GM18507 (cell line): ENCODE measurements at regions not wholly inside any gene's neighbourhood (a gene's known extent, or its start where the extent isn't known, plus 50 kb on each side); places are given as distances from the start of the nearest gene placed in this dataset.

Experiments used
- DNase-seq: peaks from one replicate; pipeline ENCODE4 v3.0.0; 2011; ENCODE audit warnings: low read depth; ENCODE audit not compliant: insufficient read length; ENCODE audit errors: extremely low spot score
- FAIRE-seq: peaks from 2 replicates; lab custom pipeline; 2011; peaks lifted over from hg19 to GRCh38; lab: Jason Lieb, UNC

DNA sequence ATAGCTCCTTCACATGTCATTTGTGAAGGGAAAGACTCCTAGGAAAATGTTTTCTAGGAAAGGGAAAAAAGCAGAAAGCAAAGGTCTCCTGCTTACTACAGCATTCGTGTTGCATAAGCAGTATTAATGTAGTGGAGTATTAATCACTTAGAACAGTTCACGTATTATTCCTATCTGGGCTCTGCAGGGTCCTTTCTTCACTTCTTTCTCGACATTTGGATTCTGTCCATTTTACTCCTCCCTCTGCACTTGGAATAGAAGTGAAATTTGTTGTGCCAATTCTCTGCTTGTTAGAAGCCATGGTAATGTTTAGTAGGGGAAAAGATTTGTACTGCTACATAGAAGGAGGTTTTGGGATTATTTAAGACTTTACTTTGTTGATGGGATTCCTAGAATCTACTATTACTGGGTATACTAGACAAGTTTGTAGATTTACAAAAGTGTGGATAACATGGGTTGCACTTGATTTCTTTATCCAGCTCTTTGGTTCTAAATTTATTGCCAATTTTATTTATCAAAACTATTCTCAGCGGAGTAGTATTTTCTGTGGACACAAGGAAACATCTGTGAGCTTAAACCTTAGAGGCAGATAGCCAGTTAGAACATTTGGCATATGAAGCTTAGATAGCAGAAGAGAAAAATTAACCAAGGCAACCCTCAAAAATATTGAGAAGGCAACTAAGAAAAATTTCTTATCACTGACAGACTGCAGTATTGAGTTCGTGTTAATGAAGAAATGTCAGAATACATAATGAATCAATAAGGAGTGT is 108.4 kb upstream of the ESR1 start:
- DNase-seq = no peak

DNA sequence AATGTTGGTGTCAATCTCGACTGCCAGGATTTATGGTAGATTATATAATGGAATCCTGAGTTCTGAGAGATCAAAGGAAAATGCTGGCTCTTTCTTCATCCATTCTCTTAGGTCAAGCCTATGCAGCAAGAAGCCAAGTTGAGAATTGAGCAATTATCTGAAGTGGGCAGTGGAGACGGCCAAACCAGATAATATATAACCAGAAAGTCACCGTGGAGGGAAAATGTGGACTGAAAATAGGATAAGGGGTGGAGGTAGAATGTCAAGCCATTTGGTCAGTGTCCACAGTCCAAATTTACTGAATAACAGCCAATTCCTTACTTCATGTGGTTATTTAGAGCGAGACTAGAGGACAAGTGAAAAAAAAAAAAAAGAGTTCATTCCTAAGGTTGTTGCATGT is 107.8 kb upstream of the ESR1 start:
- DNase-seq (no peak), FAIRE-seq (no peak)

More for the DNA sequence above, 108.4 kb upstream of the ESR1 start:
- FAIRE-seq = no peak

DNA sequence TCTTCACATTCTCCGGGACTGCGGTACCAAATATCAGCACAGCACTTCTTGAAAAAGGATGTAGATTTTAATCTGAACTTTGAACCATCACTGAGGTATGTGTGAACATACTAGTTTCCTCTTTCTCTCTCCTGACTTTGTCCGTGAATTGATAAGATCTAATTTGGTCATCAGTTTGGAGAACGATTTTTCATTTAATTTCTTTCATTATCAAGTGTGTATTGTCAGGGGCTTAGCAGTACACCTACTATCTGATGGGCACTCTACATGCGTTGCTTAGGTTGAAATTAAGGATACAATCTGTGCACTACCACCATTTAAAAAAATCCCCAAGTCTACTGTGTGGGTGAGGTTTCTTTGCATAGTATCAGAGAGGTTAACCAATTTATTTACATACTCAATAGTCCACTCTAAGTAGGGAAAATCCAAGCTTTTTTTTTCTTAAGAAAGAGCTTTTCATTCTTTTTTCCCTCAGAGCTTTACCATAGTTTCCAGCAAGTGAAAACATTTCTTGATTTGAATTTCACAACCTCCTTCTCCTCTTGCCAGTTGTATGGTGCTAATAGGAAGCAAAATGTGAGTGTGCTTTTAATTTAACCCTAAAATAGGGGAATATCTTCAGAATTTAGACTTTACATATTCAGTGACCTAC is 105.4 kb upstream of the ESR1 start:
- DNase-seq (no peak), FAIRE-seq (peak; percentile 80)

DNA sequence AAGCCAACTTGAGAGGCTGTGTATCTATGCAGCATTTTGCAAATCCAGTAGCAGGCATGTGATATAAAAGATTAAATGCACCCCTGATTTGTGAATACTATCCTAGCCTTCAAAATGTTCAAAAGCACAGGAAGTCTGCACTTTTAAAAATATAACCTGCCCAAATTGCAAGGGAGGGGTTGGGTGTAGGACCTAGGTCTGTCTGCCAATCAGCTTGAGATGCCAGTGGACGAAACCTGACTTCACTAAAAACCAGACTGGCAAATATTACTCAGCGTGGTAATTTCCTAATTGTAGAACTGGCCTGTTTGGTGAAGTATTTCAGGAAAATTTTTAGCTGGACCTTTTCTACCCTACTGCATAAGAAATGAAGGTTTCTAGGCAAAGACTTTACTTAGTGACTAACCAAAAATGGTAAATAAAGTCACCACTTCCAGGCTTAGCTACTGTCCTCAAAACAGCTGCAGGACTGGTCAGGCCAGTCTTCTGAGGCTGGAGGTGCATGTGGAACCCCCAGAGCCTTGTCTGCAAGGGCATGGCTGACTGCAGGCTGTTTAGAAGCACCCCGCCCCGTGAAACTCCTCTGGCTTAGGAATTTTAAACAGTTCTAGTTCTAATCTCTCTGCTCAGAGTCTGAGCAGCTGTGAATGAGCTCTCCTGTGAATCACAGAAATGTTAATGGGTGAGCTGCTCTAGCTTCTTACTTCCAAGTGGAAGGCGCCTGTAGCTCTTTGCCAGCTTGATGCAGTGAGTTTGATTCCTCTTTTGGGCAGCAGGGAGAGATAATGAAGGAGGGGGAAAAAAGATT is 104.4 kb upstream of the ESR1 start:
- DNase-seq = no peak
- FAIRE-seq = peak; percentile 49

DNA sequence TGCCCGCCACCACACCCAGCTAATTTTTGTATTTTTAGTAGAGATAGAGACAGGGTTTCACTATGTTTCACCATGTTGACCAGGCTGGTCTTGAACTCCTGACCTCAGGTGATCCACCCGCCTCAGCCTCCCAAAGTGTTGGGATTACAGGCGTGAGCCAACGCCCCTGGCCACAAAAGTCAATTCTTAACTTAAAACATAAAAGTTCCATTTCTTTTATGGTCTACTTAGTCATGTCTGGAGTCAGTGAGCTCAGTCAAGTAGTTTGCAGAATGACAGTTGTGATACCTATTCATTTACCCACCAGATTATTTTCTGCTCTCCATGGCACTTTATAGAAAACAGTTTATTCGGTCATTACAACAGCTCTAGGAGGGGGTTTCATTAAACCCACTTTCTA is 103.1 kb upstream of the ESR1 start:
- DNase-seq (no peak), FAIRE-seq (no peak)

DNA sequence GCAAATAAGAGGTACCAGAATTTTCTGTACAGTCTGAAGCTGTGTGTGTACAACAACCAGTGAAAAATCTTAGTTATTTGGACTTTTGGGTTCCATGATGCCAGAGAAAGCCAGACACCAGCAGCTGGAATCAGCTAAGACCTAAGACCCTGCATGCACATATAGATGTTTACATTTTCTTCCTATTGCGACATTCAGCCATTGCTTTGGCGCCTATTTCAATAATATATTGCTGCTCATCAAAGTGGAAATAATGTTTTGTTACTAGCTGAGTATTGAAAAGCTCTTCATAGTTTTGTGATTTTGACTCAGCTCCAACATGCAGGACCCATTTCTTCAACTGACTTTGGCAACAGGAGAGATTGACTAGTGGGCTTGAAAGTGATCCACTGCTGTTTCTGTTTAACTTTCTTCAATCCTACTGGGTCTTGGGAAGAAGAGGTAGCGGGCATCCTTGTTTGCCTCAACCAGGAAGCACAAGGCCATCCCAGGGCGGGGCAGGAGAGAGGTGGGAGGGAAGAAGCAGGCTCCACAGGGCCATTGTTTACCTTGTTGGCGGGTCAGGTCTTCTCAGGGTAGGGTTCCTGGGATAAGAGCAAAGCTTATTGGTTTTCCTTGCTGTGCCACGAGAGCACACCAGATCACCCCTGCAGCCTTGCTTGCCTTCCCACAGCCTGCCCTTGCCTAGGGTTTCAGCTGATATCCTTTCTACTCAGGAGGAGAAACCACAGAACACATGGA is 101.3 kb upstream of the ESR1 start:
- DNase-seq = no peak
- FAIRE-seq = no peak

DNA sequence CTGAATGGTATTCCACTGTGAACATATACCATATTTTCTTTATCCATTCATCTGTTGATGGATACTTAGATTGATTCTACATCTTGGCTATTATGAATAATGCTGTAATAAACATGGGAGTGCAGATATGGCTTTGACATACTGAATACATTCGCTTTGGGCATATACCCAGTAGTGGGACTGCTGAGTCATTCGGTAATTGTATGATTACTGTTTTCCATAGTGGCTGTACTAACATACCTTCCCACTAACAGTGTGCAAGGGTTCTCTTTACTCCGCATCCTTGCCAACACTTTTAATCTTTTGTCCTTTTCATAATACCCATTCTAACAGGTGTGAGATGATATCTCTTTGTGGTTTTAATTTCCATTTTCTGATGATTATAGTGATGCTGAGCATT is 98.2 kb upstream of the ESR1 start:
- DNase-seq = no peak

DNA sequence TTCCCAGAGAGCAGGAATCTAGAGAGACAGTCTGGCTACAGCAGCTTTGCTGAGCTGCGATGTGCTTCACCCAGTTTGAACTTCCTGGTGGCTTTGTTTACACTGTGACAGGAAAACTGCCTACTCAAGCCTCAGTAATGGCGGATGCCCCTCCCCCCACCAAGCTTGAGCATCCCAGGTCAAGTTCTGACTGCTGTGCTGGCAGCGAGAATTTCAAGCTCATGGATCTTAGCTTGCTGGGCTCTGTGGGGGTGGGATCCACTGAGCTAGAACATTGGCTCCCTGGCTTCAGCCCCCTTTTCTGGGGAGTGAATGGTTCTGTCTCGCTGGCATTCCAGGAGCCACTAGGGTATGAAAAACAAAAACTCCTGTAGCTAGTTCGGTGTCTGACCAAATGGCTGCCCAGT is 91.0 kb upstream of the ESR1 start:
- DNase-seq (no peak), FAIRE-seq (no peak)

More for the DNA sequence above, 98.2 kb upstream of the ESR1 start:
- FAIRE-seq = no peak

DNA sequence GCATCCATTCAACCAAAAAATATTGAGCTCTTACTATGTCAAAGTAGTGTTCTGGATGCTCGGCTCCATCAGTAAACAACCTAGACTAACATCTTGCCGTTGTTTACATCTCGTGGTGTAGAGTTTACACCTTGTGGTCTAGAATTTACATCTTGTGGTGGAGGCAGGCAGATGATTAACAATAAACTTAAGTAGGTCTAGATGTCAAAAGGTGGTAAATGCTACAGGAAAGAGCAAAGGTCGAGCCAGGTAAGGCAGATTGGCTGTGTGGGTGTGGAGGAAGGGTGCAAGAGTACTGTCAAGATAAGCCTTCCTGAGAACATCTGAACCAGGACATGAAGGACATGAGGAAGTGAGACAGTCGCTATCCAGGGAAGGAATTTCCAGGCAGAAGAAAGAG is 88.4 kb upstream of the ESR1 start:
- DNase-seq = no peak
- no peak for FAIRE-seq

DNA sequence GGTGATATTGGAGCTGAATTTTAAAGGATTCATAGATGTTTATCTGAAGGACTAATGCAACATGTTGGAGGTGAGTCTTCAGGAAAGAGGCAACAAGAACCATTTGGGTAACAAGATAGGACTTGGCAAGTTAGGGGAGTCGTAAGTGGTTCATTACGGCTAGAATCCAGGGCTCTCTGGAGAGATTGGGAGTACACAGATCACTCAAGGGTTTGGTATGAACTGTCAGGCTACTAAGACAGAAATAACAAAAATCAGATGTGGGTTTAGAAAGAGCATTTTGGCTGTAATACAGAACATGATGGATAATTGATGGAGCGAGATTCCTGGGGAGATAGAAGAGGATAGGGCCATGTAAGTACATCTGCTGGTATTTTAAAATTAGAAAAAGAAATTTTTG is 86.3 kb upstream of the ESR1 start:
- FAIRE-seq (no peak), DNase-seq (no peak)

DNA sequence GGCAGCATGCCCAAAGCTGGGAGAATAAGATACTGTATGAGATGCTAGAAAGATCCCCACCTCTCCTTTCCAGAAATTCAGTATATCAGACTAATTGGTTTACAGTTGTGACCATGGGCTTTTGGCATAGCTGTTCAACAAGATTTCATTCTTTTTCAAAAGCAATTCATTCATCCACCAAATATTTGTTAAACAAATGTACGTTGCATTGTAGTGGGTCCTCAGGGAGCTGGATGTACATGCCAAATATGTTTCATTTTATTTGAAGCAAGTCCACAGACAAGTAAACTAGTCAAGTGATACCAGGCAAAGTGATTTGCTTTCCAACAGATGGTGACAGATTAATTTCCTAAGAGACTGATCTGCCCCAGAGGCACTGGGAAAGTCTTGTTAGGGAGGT is 85.8 kb upstream of the ESR1 start:
- no peak for DNase-seq
- FAIRE-seq = no peak

DNA sequence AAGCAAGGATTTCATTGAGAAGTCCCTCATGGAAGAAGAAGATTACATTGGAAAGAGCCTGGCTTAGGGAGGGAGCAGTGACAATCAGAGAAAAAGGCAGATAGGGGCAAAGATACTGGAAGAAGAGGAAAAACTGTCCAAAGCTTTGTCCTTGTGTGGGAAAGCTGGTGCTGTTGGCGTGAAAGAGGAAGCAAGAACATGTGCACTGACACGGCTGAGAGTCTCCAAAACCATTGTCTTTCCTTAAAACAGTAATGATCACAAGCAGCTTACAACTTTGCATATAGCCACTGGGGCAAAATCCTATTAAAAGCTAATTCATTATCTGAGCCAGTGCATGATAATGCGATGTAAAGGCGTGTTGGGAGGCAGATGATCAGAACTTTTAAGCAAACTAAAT is 85.1 kb upstream of the ESR1 start:
- no peak for DNase-seq

DNA sequence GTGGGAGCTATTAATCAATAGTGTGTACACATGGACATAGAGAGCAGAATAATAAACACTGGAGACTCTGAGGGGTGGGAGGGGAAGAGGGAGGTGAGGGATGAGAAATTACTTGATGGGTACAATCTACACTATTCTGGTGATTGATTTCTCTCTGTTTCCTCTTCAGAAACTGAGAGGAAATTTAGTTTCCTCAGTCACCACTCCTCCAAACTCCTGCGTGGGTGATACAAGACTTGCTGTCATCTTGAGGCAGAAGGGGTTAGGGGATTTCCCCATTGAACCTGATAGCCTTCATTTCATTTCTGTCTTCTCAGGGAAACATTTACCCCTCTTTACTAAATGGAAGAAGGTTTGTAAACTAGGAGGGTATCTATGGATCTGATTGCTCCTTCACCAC is 84.3 kb upstream of the ESR1 start:
- DNase-seq = no peak
- peak; percentile 59 for FAIRE-seq

More for the DNA sequence above, 85.1 kb upstream of the ESR1 start:
- peak; percentile 12 for FAIRE-seq

DNA sequence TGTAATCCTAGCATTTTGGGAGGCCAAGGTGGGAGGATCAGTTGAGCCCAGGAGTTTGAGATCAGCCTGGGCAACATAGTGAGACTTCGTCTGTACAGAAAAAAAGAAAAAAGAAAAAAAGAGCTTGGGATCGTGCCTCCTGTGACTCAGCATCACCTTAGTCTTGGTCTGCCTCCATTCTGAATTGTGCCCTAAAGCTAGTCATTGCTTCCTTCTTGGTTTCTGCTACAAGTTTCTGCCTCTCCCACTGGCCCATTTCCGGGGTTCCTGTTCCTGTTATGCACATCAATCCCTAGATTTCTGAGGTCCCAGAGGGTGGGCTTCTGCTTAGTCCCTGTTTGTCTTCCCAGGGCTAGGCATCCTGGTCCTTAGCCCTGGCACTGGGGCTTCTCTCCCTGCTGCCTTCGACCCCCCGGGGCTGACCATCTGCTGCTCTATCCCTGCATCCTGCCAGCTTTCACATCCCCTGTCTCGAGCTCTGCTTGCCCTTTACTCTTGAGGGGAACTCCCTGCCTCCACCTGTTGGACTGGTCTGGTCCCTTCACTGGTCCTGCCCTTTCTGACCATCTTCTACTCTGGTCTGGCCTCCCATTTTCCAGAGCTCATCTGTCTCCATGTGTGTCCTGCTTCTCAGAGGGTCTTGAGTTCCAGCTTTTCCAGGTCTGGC is 77.5 kb upstream of the ESR1 start:
- DNase-seq (no peak), FAIRE-seq (no peak)

DNA sequence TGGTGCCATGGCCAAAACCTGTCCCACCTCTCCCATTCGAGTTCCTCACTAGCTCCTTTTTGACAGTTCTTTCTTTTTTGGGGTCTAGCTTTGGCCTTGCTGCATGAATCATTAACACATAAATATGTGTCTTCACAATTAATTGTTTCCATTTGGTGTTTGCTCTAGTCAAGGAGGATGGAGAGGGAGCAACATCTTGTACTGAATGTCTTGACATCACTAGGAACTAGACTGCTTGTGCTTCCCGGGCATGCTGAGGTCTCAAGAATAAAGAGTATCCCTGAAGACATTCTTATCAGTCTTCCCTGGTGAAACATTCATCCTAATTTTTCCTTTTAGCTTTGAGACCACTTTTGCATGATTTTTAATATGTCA is 77.0 kb upstream of the ESR1 start:
- FAIRE-seq = no peak
- no peak for DNase-seq

DNA sequence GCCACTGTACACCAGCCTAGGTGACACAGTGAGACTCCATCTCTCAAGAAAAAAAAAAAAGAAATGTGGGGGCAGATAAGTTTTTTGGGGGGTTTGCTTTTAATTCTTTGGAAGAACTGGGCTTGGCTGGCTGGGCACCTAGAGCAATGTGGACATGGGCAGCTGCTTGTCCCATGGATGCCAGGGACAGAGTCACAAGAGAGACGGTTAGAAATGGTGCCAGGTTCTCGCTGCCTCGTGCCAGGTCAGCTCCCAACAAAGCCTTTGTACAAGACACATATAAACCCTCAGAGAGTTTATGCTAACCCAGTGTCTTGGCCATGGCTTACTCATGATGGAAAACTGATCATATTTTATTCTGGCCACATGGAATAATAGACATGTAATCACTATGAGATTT is 76.2 kb upstream of the ESR1 start:
- FAIRE-seq = no peak

DNA sequence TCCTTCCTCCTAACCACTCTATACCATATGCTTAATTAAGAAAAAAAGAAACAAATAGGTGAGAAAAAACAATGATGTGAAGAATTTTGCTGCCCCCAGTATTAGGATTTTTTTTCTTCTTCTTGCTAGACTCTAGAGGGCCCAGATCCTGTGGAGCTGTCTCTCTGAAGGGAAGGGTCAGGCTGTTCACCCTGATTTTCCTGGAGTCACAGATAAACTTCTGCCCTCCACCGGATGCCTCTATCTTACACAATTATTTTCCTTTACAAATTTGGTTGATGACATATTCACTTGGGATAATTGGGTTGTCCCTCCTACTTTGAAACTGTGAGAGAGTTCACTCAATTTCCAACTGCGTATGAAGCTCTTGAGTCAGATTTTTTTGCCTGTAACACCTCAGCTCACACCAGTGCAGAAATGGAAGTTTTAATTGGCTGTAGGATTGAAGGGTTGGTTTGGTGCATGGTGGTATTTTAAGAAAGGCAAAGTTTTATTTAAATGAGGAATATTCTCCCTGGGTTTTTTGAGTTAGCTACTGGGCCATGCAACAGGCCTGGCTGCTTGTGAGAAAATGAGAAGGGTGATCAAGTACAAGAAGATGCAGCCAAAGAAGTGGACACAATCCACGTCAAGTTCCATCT is 73.7 kb upstream of the ESR1 start:
- DNase-seq = no peak

More for the DNA sequence above, 76.2 kb upstream of the ESR1 start:
- no peak for DNase-seq

DNA sequence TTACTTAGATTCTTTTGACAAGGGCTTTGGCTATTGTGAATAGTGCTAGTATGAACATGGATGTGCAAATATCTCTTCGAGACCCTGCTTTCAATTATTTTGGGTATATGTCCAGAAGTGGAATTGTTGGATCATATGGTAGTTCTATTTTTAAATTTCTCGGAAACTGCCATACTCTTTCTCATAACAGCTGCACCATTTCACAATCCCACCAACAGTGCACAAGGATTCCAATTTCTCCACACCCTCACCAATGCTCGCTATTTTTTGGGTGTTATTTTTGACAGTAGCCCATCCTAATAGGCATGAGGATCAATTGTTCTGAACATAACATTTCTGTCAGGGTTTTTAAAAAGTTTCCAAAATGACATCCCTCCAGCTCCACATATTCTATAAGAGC is 69.2 kb upstream of the ESR1 start:
- DNase-seq (no peak), FAIRE-seq (no peak)

More for the DNA sequence above, 73.7 kb upstream of the ESR1 start:
- FAIRE-seq = no peak

DNA sequence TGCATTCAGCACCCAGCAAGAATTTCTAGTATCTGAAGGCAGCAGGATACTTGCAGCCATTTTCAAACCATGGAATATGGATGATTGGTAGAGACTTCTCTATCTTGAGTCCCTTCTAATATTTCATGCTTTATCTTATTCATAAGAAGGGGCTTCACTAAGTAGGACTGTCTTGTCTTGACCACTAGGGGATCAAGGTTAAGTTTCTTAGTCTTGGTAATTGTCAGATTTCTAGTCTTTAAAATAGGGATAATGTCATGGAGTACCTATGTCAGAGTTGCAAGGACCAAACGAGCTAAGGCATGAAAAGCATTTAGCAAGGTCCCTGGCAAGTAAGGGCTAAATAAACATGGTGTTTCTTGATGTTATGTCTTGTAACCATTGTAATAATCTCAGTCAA is 68.5 kb upstream of the ESR1 start:
- DNase-seq (no peak), FAIRE-seq (no peak)
